ENCODE measurements at regions not wholly inside any gene's neighbourhood (a gene's known extent, or its start where the extent isn't known, plus 50 kb on each side); places are given as distances from the start of the nearest gene placed in this dataset.

GRCh38 chr6:79842376-79843040 is 104.8 kb downstream of the ELOVL4 start:
- DNase-seq (ENCODE audit: low spot score), result no peak
- WGBS, result 89% methylated on average over 3 of the region's 3 CpGs

More at GRCh38 chr6:79842376-79843040, 104.8 kb downstream of the ELOVL4 start:
- H3K36me3 ChIP-seq (ENCODE audit: control insufficient read depth in 4 of 4, insufficient read depth in 3 of 4, low read depth in 1 of 4, low read length in 3 of 4), result no peaks in the 10 kb centered on the region
- no peaks in the 10 kb centered on the region for H3K9me3 ChIP-seq (ENCODE audit: control insufficient read depth in 4 of 4, low read length in 3 of 4)
- TF ChIP-seq REST (IDR thresholded peaks at IDR 0.05) (no peak), GABPA (IDR thresholded peaks at IDR 0.05 in 1 of 2, conservative IDR thresholded peaks at IDR 0.05 in 1 of 2) (no peak), RXRA (IDR thresholded peaks at IDR 0.05) (no peak), SP1 (IDR thresholded peaks at IDR 0.05) (no peak), CTCF (IDR thresholded peaks at IDR 0.05; ENCODE audit: low read depth, low read length, missing input control) (no peak), EGR1 (IDR thresholded peaks at IDR 0.05; ENCODE audit: low read depth in 2 of 2) (no peak), MAX (IDR thresholded peaks at IDR 0.05) (no peak), NR2F2 (IDR thresholded peaks at IDR 0.05) (no peak), YY1 (IDR thresholded peaks at IDR 0.05) (no peak), TAF1 (conservative IDR thresholded peaks at IDR 0.05) (no peak), FOXA1 (IDR thresholded peaks at IDR 0.05) (no peak), ZBTB33 (IDR thresholded peaks at IDR 0.05) (no peak), RAD21 (IDR thresholded peaks at IDR 0.05) (no peak), JUND (IDR thresholded peaks at IDR 0.05) (no peak), ATF3 (IDR thresholded peaks at IDR 0.05) (no peak), HNF4G (IDR thresholded peaks at IDR 0.05) (no peak), HNF4A (conservative IDR thresholded peaks at IDR 0.05) (no peak), FOXA2 (IDR thresholded peaks at IDR 0.05) (no peak)
- H3K4me1 ChIP-seq (ENCODE audit: control insufficient read depth in 4 of 4, insufficient read depth in 4 of 4, low read length in 3 of 4), result no peaks in the 10 kb centered on the region
- no peaks in the 10 kb centered on the region for H3K27me3 ChIP-seq (ENCODE audit: control insufficient read depth in 4 of 4, insufficient read depth in 4 of 4, low read length in 3 of 4)
- no peak overlapping the region for H3K27ac ChIP-seq (ENCODE audit: low read depth in 1 of 2, low read length in 2 of 2)
- H3K4me3 ChIP-seq (ENCODE audit: low read depth in 1 of 3, low read length in 3 of 3), result no peak overlapping the region
- H3K9ac ChIP-seq (ENCODE audit: low read depth in 1 of 2, low read length in 2 of 2), result no peak overlapping the region
